ENCODE measurements at regions not wholly inside any gene's neighbourhood (a gene's known extent, or its start where the extent isn't known, plus 50 kb on each side); places are given as distances from the start of the nearest gene placed in this dataset.
"Not testable (repeated sequence)": the region's sequence is repeated elsewhere in the genome, so short reads cannot be mapped to it uniquely, and the experiment has no call there.

GRCh38 chr4:94015956-94016355 is 187.4 kb downstream of the ATOH1 start:
- DNase-seq: no peak

- no peak for DNase-seq
Observed at GRCh38 chr4:94032754-94033153, 174.9 kb upstream of the SMARCAD1 start.

GRCh38 chr4:94036964-94037363 is 170.7 kb upstream of the SMARCAD1 start:
- no peak for DNase-seq

- no peak for DNase-seq
Observed at GRCh38 chr4:94038195-94038594, 169.5 kb upstream of the SMARCAD1 start.

GRCh38 chr4:94039226-94039625 is 168.4 kb upstream of the SMARCAD1 start:
- DNase-seq: no peak

GRCh38 chr4:94044471-94044870 is 163.2 kb upstream of the SMARCAD1 start:
- not testable (repeated sequence) for DNase-seq

GRCh38 chr4:94063084-94063483 is 144.6 kb upstream of the SMARCAD1 start:
- DNase-seq: no peak

- no peak for DNase-seq
Observed at GRCh38 chr4:94068753-94069719, 138.6 kb upstream of the SMARCAD1 start.

GRCh38 chr4:94076498-94076897 is 131.2 kb upstream of the SMARCAD1 start:
- DNase-seq: no peak

GRCh38 chr4:94084155-94084554 is 123.5 kb upstream of the SMARCAD1 start:
- DNase-seq: no peak

- DNase-seq: not testable (repeated sequence)
Observed at GRCh38 chr4:94099141-94099540, 108.5 kb upstream of the SMARCAD1 start.

- DNase-seq: no peak
Observed at GRCh38 chr4:94112644-94113043, 95.0 kb upstream of the SMARCAD1 start.

GRCh38 chr4:94115687-94116086 is 92.0 kb upstream of the SMARCAD1 start:
- DNase-seq: no peak

- DNase-seq: no peak
Observed at GRCh38 chr4:94116842-94117241, 90.8 kb upstream of the SMARCAD1 start.

GRCh38 chr4:94126669-94127068 is 81.0 kb upstream of the SMARCAD1 start:
- DNase-seq: no peak

GRCh38 chr4:94127707-94128328 is 79.8 kb upstream of the SMARCAD1 start:
- no peak for DNase-seq

- no peak for DNase-seq
Observed at GRCh38 chr4:94131212-94131611, 76.5 kb upstream of the SMARCAD1 start.

GRCh38 chr4:94135701-94136100 is 72.0 kb upstream of the SMARCAD1 start:
- no peak for DNase-seq

- no peak for DNase-seq
Observed at GRCh38 chr4:94139931-94140612, 67.6 kb upstream of the SMARCAD1 start.

- DNase-seq: no peak
Observed at GRCh38 chr4:94141001-94141400, 66.7 kb upstream of the SMARCAD1 start.

- not testable (repeated sequence) for DNase-seq
Observed at GRCh38 chr4:94148052-94148451, 59.6 kb upstream of the SMARCAD1 start.

GRCh38 chr4:94152466-94152865 is 55.2 kb upstream of the SMARCAD1 start:
- DNase-seq: no peak

GRCh38 chr4:94155404-94155803 is 52.3 kb upstream of the SMARCAD1 start:
- DNase-seq: not testable (repeated sequence)

- no peak for DNase-seq
Observed at GRCh38 chr4:94156826-94157225, 50.8 kb upstream of the SMARCAD1 start.

All from NCI-H345 (cell line).